ENCODE measurements at regions not wholly inside any gene's neighbourhood (a gene's known extent, or its start where the extent isn't known, plus 50 kb on each side); places are given as distances from the start of the nearest gene placed in this dataset.

GRCh38 chr5:158609333-158610050, 490.2 kb downstream of the EBF1 start:
- H3K27ac ChIP-seq (ENCODE audit: insufficient read depth, low read length, poor library complexity, severe bottlenecking), result no peak overlapping the region
- H3K4me3 ChIP-seq (ENCODE audit: insufficient read depth, low read depth, low read length, poor library complexity, severe bottlenecking), result no peak overlapping the region
- H3K36me3 ChIP-seq (ENCODE audit: control insufficient read depth, insufficient read depth, low read length), result no peaks in the 10 kb centered on the region
- H3K9me3 ChIP-seq (ENCODE audit: control insufficient read depth, low read length), result no peaks in the 10 kb centered on the region
- no peak for DNase-seq
- no peaks in the 10 kb centered on the region for H3K27me3 ChIP-seq (replicated peaks; ENCODE audit: control insufficient read depth, insufficient read depth, low read length, poor library complexity, severe bottlenecking)
- H3K4me1 ChIP-seq (ENCODE audit: control insufficient read depth, insufficient read depth, low read length, poor library complexity, severe bottlenecking), result no peaks in the 10 kb centered on the region

GRCh38 chr5:158607088-158607487, 492.6 kb downstream of the EBF1 start:
- Histone ChIP-seq H3K4me3 (ENCODE audit: insufficient read depth, low read depth, low read length, poor library complexity, severe bottlenecking) (no peak overlapping the region), H3K27ac (ENCODE audit: insufficient read depth, low read length, poor library complexity, severe bottlenecking) (no peak overlapping the region), H3K27me3 (replicated peaks; ENCODE audit: control insufficient read depth, insufficient read depth, low read length, poor library complexity, severe bottlenecking) (no peaks in the 10 kb centered on the region), H3K36me3 (ENCODE audit: control insufficient read depth, insufficient read depth, low read length) (no peaks in the 10 kb centered on the region), H3K9me3 (ENCODE audit: control insufficient read depth, low read length) (no peaks in the 10 kb centered on the region), H3K4me1 (ENCODE audit: control insufficient read depth, insufficient read depth, low read length, poor library complexity, severe bottlenecking) (no peaks in the 10 kb centered on the region)
- DNase-seq, result no peak

- no peaks in the 10 kb centered on the region for H3K27me3 ChIP-seq (replicated peaks; ENCODE audit: control insufficient read depth, insufficient read depth, low read length, poor library complexity, severe bottlenecking)
- H3K36me3 ChIP-seq (ENCODE audit: control insufficient read depth, insufficient read depth, low read length), result no peaks in the 10 kb centered on the region
- no peak overlapping the region for H3K4me3 ChIP-seq (ENCODE audit: insufficient read depth, low read depth, low read length, poor library complexity, severe bottlenecking)
- DNase-seq, result no peak
- H3K4me1 ChIP-seq (ENCODE audit: control insufficient read depth, insufficient read depth, low read length, poor library complexity, severe bottlenecking), result no peaks in the 10 kb centered on the region
- no peak overlapping the region for H3K27ac ChIP-seq (ENCODE audit: insufficient read depth, low read length, poor library complexity, severe bottlenecking)
- no peaks in the 10 kb centered on the region for H3K9me3 ChIP-seq (ENCODE audit: control insufficient read depth, low read length)
Measured at GRCh38 chr5:158606233-158606632, 493.5 kb downstream of the EBF1 start.

GRCh38 chr5:158602981-158603380, 496.7 kb downstream of the EBF1 start:
- no peaks in the 10 kb centered on the region for H3K36me3 ChIP-seq (ENCODE audit: control insufficient read depth, insufficient read depth, low read length)
- no peaks in the 10 kb centered on the region for H3K27me3 ChIP-seq (replicated peaks; ENCODE audit: control insufficient read depth, insufficient read depth, low read length, poor library complexity, severe bottlenecking)
- no peaks in the 10 kb centered on the region for H3K4me1 ChIP-seq (ENCODE audit: control insufficient read depth, insufficient read depth, low read length, poor library complexity, severe bottlenecking)
- H3K4me3 ChIP-seq (ENCODE audit: insufficient read depth, low read depth, low read length, poor library complexity, severe bottlenecking), result no peak overlapping the region
- no peak for DNase-seq
- H3K9me3 ChIP-seq (ENCODE audit: control insufficient read depth, low read length), result no peaks in the 10 kb centered on the region
- no peak overlapping the region for H3K27ac ChIP-seq (ENCODE audit: insufficient read depth, low read length, poor library complexity, severe bottlenecking)

DNA sequence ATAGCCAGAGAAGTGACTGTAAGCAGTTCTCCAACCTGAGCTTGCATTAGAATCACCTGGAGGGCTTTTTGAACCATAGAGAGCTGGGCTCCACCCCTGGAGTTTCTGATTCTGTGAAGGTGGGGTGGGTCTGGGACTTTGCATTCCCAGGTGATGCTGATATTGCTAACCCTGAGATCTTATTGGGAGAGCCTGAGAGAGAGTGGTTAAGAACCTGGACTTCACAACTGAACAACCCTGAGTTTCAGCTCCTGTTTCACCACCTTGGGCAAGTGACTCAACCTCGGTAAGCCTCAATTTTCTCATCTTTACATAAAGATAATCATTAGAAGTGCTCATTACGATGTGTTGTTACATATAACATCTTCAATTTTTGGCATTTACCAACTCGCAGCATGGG, 498.6 kb downstream of the EBF1 start:
- no peaks in the 10 kb centered on the region for H3K36me3 ChIP-seq (ENCODE audit: control insufficient read depth, insufficient read depth, low read length)
- H3K27me3 ChIP-seq (replicated peaks; ENCODE audit: control insufficient read depth, insufficient read depth, low read length, poor library complexity, severe bottlenecking), result no peaks in the 10 kb centered on the region
- H3K4me1 ChIP-seq (ENCODE audit: control insufficient read depth, insufficient read depth, low read length, poor library complexity, severe bottlenecking), result no peaks in the 10 kb centered on the region
- H3K4me3 ChIP-seq (ENCODE audit: insufficient read depth, low read depth, low read length, poor library complexity, severe bottlenecking), result no peak overlapping the region
- no peak for DNase-seq
- no peak overlapping the region for H3K27ac ChIP-seq (ENCODE audit: insufficient read depth, low read length, poor library complexity, severe bottlenecking)
- H3K9me3 ChIP-seq (ENCODE audit: control insufficient read depth, low read length), result no peaks in the 10 kb centered on the region

GRCh38 chr5:158600679-158601078, 499.0 kb downstream of the EBF1 start:
- DNase-seq, result no peak
- Histone ChIP-seq H3K4me3 (ENCODE audit: insufficient read depth, low read depth, low read length, poor library complexity, severe bottlenecking) (no peak overlapping the region), H3K4me1 (ENCODE audit: control insufficient read depth, insufficient read depth, low read length, poor library complexity, severe bottlenecking) (no peaks in the 10 kb centered on the region), H3K36me3 (ENCODE audit: control insufficient read depth, insufficient read depth, low read length) (no peaks in the 10 kb centered on the region), H3K9me3 (ENCODE audit: control insufficient read depth, low read length) (no peaks in the 10 kb centered on the region), H3K27me3 (replicated peaks; ENCODE audit: control insufficient read depth, insufficient read depth, low read length, poor library complexity, severe bottlenecking) (no peaks in the 10 kb centered on the region), H3K27ac (ENCODE audit: insufficient read depth, low read length, poor library complexity, severe bottlenecking) (no peak overlapping the region)

DNA sequence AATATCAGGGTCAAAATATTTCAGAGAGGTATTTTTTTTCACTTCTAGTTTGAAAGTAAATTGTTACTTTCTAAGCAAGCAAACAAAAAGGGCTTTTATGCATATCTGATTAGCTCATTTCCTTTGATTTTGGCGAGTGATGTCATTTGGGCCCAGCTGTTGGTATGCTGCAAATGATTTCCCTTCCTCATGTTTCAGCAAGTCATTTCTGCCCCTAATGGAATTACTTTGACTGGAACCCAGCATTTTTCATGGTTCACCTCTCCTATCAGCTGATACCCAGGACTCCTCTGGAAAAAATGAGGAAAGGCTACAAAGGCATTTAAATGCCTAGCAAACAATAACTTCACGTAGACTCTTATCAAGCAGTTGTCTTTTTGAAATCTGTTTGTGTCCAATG, 500.6 kb downstream of the EBF1 start:
- no peaks in the 10 kb centered on the region for H3K9me3 ChIP-seq (ENCODE audit: control insufficient read depth, low read length)
- H3K36me3 ChIP-seq (ENCODE audit: control insufficient read depth, insufficient read depth, low read length), result no peaks in the 10 kb centered on the region
- no peaks in the 10 kb centered on the region for H3K27me3 ChIP-seq (replicated peaks; ENCODE audit: control insufficient read depth, insufficient read depth, low read length, poor library complexity, severe bottlenecking)
- no peaks in the 10 kb centered on the region for H3K4me1 ChIP-seq (ENCODE audit: control insufficient read depth, insufficient read depth, low read length, poor library complexity, severe bottlenecking)
- no peak overlapping the region for H3K4me3 ChIP-seq (ENCODE audit: insufficient read depth, low read depth, low read length, poor library complexity, severe bottlenecking)
- DNase-seq, result no peak
- no peak overlapping the region for H3K27ac ChIP-seq (ENCODE audit: insufficient read depth, low read length, poor library complexity, severe bottlenecking)

GRCh38 chr5:158594595-158595242, 505.0 kb downstream of the EBF1 start:
- H3K9me3 ChIP-seq (ENCODE audit: control insufficient read depth, low read length), result no peaks in the 10 kb centered on the region
- no peak for DNase-seq
- H3K4me3 ChIP-seq (ENCODE audit: insufficient read depth, low read depth, low read length, poor library complexity, severe bottlenecking), result no peak overlapping the region
- no peaks in the 10 kb centered on the region for H3K36me3 ChIP-seq (ENCODE audit: control insufficient read depth, insufficient read depth, low read length)
- no peaks in the 10 kb centered on the region for H3K27me3 ChIP-seq (replicated peaks; ENCODE audit: control insufficient read depth, insufficient read depth, low read length, poor library complexity, severe bottlenecking)
- no peaks in the 10 kb centered on the region for H3K4me1 ChIP-seq (ENCODE audit: control insufficient read depth, insufficient read depth, low read length, poor library complexity, severe bottlenecking)
- H3K27ac ChIP-seq (ENCODE audit: insufficient read depth, low read length, poor library complexity, severe bottlenecking), result no peak overlapping the region

- Histone ChIP-seq H3K9me3 (ENCODE audit: control insufficient read depth, low read length) (no peaks in the 10 kb centered on the region), H3K4me3 (ENCODE audit: insufficient read depth, low read depth, low read length, poor library complexity, severe bottlenecking) (no peak overlapping the region), H3K4me1 (ENCODE audit: control insufficient read depth, insufficient read depth, low read length, poor library complexity, severe bottlenecking) (no peaks in the 10 kb centered on the region), H3K27me3 (replicated peaks; ENCODE audit: control insufficient read depth, insufficient read depth, low read length, poor library complexity, severe bottlenecking) (no peaks in the 10 kb centered on the region), H3K36me3 (ENCODE audit: control insufficient read depth, insufficient read depth, low read length) (no peaks in the 10 kb centered on the region), H3K27ac (ENCODE audit: insufficient read depth, low read length, poor library complexity, severe bottlenecking) (no peak overlapping the region)
- no peak for DNase-seq
Measured at GRCh38 chr5:158593925-158594324, 505.8 kb downstream of the EBF1 start.

- H3K9me3 ChIP-seq (ENCODE audit: control insufficient read depth, low read length), result no peaks in the 10 kb centered on the region
- no peak overlapping the region for H3K27ac ChIP-seq (ENCODE audit: insufficient read depth, low read length, poor library complexity, severe bottlenecking)
- no peak for DNase-seq
- H3K27me3 ChIP-seq (replicated peaks; ENCODE audit: control insufficient read depth, insufficient read depth, low read length, poor library complexity, severe bottlenecking), result no peaks in the 10 kb centered on the region
- H3K4me1 ChIP-seq (ENCODE audit: control insufficient read depth, insufficient read depth, low read length, poor library complexity, severe bottlenecking), result no peaks in the 10 kb centered on the region
- H3K36me3 ChIP-seq (ENCODE audit: control insufficient read depth, insufficient read depth, low read length), result no peaks in the 10 kb centered on the region
- H3K4me3 ChIP-seq (ENCODE audit: insufficient read depth, low read depth, low read length, poor library complexity, severe bottlenecking), result no peak overlapping the region
Measured at GRCh38 chr5:158591301-158591863, 508.3 kb downstream of the EBF1 start.

Measured in effector memory CD4-positive, alpha-beta T cell (primary cell).